OCI-LY3 (cell line): ENCODE measurements at regions not wholly inside any gene's neighbourhood (a gene's known extent, or its start where the extent isn't known, plus 50 kb on each side); places are given as distances from the start of the nearest gene placed in this dataset.

Experiments
- H2AFZ ChIP-seq: fragments of 200-600, 300-600 bp; shearing (Covaris generic); 2 replicates; pipeline ENCODE4 v1.6.0; 2014; ENCODE audit warnings: antibody characterized with exemption, low read depth, low read length
- H3K27ac ChIP-seq: fragments of 200-600, 300-600 bp; sonication (generic); 2 replicates; pipeline ENCODE4 v1.5.1; 2014; ENCODE audit warnings: mild to moderate bottlenecking, low read length, moderate library complexity, mixed read lengths
- H3K27me3 ChIP-seq: fragments of 200-600, 300-600 bp; sonication (generic); 2 replicates; pipeline ENCODE4 v1.6.1; 2014; ENCODE audit warnings: low read depth, low read length, mixed read lengths
- H3K36me3 ChIP-seq: fragments of 200-600, 300-600 bp; sonication (generic); replicated peaks from 2 replicates; pipeline ENCODE3; 2014; ENCODE audit warnings: low read depth, low read length, mixed read lengths
- H3K4me1 ChIP-seq: fragments of 300-600, 200-600 bp; sonication (generic); 2 replicates; pipeline ENCODE4 v1.6.1; 2014; ENCODE audit warnings: low read length, mixed read lengths
- H3K4me2 ChIP-seq: fragments of 200-600, 300-600 bp; sonication (generic); 2 replicates; pipeline ENCODE4 v1.6.1; 2014; ENCODE audit warnings: low read length, mixed read lengths
- H3K4me3 ChIP-seq: fragments of 300-600, 200-600 bp; sonication (generic); 2 replicates; pipeline ENCODE4 v1.5.1; 2014; ENCODE audit warnings: antibody characterized with exemption, mild to moderate bottlenecking, low read length, moderate library complexity
- H3K79me2 ChIP-seq: fragments of 300-600, 200-600 bp; shearing (Covaris generic); 2 replicates; pipeline ENCODE4 v1.6.1; 2014; ENCODE audit warnings: mild to moderate bottlenecking, low read length, mixed read lengths
- H3K9ac ChIP-seq: fragments of 300-600, 200-600 bp; shearing (Covaris generic); 2 replicates; pipeline ENCODE4 v1.6.0; 2014; ENCODE audit warnings: mild to moderate bottlenecking, low read length, moderate library complexity
- H3K9me3 ChIP-seq: fragments of 200-600, 300-600 bp; shearing (Covaris generic); 2 replicates; pipeline ENCODE4 v1.6.1; 2014; ENCODE audit warnings: low read length, mixed read lengths; ENCODE audit not compliant: insufficient read depth
- H4K20me1 ChIP-seq: fragments of 200-600, 300-600 bp; sonication (generic); 2 replicates; pipeline ENCODE4 v1.6.1; 2016; ENCODE audit warnings: low read length, mixed read lengths; ENCODE audit not compliant: insufficient read depth
- CTCF ChIP-seq: fragments of 200-600, 300-600 bp; sonication (generic); IDR thresholded peaks from 2 replicates; pipeline ENCODE4 v1.5.1; 2014; ENCODE audit warnings: antibody characterized with exemption, low read length, low read depth
- EZH2phosphoT487 ChIP-seq: fragments of 200-600 bp; shearing (Covaris generic); IDR thresholded peaks from 2 replicates; pipeline ENCODE4 v1.6.1; 2018; ENCODE audit warnings: antibody characterized with exemption, mixed run types, low read depth

- H3K4me1 ChIP-seq: no peaks in the 10 kb centered on the region
Measured at GRCh38 chr3:82473864-82474541, 712.6 kb upstream of the GBE1 start.

GRCh38 chr3:82467051-82467450 lies 705.6 kb upstream of the GBE1 start:
- TF ChIP-seq CTCF (no peak), EZH2phosphoT487 (no peak)
- Histone ChIP-seq H3K9ac (no peak overlapping the region), H3K4me2 (no peak overlapping the region), H3K9me3 (no peaks in the 10 kb centered on the region), H3K4me3 (no peak overlapping the region), H4K20me1 (no peaks in the 10 kb centered on the region), H3K36me3 (no peaks in the 10 kb centered on the region), H2AFZ (no peak overlapping the region), H3K4me1 (no peaks in the 10 kb centered on the region), H3K79me2 (no peaks in the 10 kb centered on the region), H3K27me3 (no peaks in the 10 kb centered on the region), H3K27ac (no peak overlapping the region)

More at GRCh38 chr3:82473864-82474541, 712.6 kb upstream of the GBE1 start:
- H3K36me3 ChIP-seq: peaks cover 2% of the 10 kb centered on the region
- H2AFZ ChIP-seq: no peak overlapping the region
- no peak overlapping the region for H3K4me3 ChIP-seq
- no peak overlapping the region for H3K9ac ChIP-seq
- H3K4me2 ChIP-seq: no peak overlapping the region
- TF ChIP-seq CTCF (no peak), EZH2phosphoT487 (no peak)
- H3K27me3 ChIP-seq: no peaks in the 10 kb centered on the region
- H3K9me3 ChIP-seq: no peaks in the 10 kb centered on the region
- no peaks in the 10 kb centered on the region for H3K79me2 ChIP-seq
- H4K20me1 ChIP-seq: no peaks in the 10 kb centered on the region
- no peak overlapping the region for H3K27ac ChIP-seq

- no peak overlapping the region for H2AFZ ChIP-seq
- no peak for TF ChIP-seq EZH2phosphoT487
- TF ChIP-seq CTCF: no peak
Measured at GRCh38 chr3:82462977-82463376, 701.5 kb upstream of the GBE1 start.

GRCh38 chr3:82461049-82461889 lies 699.8 kb upstream of the GBE1 start:
- H3K9ac ChIP-seq: no peak overlapping the region

More at GRCh38 chr3:82462977-82463376, 701.5 kb upstream of the GBE1 start:
- no peaks in the 10 kb centered on the region for H3K4me1 ChIP-seq
- no peaks in the 10 kb centered on the region for H3K9me3 ChIP-seq
- no peak overlapping the region for H3K4me2 ChIP-seq
- H3K27me3 ChIP-seq: no peaks in the 10 kb centered on the region
- no peaks in the 10 kb centered on the region for H3K36me3 ChIP-seq
- H3K9ac ChIP-seq: no peak overlapping the region
- no peaks in the 10 kb centered on the region for H3K79me2 ChIP-seq
- no peak overlapping the region for H3K27ac ChIP-seq
- no peak overlapping the region for H3K4me3 ChIP-seq
- no peaks in the 10 kb centered on the region for H4K20me1 ChIP-seq

More at GRCh38 chr3:82461049-82461889, 699.8 kb upstream of the GBE1 start:
- Histone ChIP-seq H3K4me1 (no peaks in the 10 kb centered on the region), H3K27ac (no peak overlapping the region), H3K36me3 (no peaks in the 10 kb centered on the region), H3K79me2 (no peaks in the 10 kb centered on the region), H2AFZ (no peak overlapping the region), H3K9me3 (no peaks in the 10 kb centered on the region), H3K4me2 (no peak overlapping the region), H4K20me1 (no peaks in the 10 kb centered on the region), H3K4me3 (no peak overlapping the region), H3K27me3 (no peaks in the 10 kb centered on the region)
- TF ChIP-seq EZH2phosphoT487 (no peak), CTCF (no peak)
